Stimulated activated CD8-positive, alpha-beta memory T cell treated with anti-CD3 and anti-CD28 coated beads, Interleukin-7, amount 100 ng/mL, for 24 hours (primary cell): ENCODE measurements at regions not wholly inside any gene's neighbourhood (a gene's known extent, or its start where the extent isn't known, plus 50 kb on each side); places are given as distances from the start of the nearest gene placed in this dataset.

Experiments
- DNase-seq: peaks from one replicate; pipeline ENCODE4 v3.0.0-alpha.2; 2020; ENCODE audit warnings: low read depth

GRCh38 chr2:226620176-226620575 lies 179.4 kb downstream of the IRS1 start:
- DNase-seq = no peak

GRCh38 chr2:226619707-226620106 lies 179.9 kb downstream of the IRS1 start:
- DNase-seq = no peak

GRCh38 chr2:226618875-226619605 lies 180.6 kb downstream of the IRS1 start:
- DNase-seq = no peak

DNA sequence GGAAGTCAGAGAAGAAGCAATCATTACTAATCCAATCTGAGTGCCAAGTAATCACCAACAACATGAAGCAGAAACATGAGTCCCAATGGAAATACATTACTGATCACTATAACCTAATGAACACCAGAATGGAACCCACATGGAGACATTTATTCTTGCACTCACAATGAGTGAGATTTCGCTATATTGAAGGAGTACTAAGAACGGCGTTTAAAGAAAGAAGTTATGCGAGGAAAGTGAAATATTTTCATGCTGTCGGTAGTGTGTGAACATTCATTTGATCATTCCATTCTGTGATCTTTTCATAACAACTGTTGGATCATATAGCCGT lies 181.1 kb downstream of the IRS1 start:
- DNase-seq = no peak

DNA sequence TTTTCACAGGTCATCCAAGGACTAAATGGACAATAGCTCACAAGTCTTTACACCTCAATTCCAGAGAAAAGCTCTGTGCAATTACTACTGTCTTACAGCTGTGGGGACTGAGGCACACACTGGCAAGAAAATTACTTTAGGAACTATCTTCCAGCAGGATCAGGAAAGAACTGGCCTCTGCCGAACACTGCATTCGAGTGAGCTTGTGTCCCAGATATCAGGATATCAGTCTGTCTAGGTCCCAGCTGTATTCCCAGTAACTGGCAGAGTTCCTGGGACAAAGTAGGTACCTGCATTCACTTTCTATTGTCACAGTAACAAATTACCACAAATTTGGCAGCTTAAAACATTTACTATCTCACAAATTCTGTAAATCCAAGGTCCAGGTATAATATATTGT lies 183.7 kb downstream of the IRS1 start:
- no peak for DNase-seq

DNA sequence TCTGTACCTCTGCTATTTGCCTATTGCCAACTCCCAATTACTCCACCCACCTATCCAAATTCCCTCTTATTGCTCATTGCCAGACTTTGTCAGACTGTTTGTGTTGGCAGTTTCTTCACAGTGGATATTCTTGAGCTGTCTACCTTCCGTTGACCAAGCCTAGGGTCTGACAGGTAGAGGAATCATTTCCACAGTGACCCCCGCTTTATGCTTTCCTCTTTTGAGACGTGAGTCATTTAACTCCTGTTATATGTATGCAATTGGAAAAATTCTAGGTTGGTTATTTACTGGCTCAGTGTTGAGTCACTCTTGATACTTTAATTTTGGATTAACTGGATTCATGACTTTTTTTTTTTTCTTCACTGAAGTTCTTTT lies 187.7 kb downstream of the IRS1 start:
- no peak for DNase-seq

DNA sequence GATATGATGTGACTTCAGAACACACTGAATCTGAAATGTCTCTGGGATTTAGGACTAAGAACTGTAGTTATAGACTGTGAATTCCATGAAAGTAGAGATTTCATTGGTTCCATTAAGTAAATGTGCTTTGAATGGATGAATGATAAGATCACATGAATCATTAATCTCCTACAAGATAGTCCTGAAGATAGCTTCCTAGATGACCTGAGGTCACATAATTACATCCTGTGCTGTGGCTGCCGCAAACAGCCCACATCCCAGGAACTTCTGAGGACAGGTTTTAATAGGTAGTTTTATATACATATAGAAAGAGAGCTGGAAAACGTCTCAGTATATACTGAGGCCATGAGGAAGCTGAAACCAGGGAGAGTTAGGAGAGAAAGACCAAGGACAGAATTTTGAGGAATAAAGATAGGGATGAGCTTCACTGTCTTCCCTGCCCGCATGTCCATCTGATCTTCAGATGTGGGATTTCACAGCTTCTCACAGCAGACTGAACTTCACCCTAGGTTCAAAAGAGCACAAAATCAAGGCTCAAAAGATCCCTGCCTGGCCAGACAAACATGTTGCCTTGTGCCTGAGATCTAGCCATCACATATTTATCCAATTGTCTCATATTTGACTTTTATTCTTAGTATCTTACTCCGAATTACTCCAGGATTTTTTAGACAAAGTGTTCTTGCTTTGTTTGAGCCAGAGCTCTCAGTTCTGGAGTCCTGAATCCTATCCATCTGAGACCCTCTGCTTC lies 188.2 kb downstream of the IRS1 start:
- DNase-seq = no peak

DNA sequence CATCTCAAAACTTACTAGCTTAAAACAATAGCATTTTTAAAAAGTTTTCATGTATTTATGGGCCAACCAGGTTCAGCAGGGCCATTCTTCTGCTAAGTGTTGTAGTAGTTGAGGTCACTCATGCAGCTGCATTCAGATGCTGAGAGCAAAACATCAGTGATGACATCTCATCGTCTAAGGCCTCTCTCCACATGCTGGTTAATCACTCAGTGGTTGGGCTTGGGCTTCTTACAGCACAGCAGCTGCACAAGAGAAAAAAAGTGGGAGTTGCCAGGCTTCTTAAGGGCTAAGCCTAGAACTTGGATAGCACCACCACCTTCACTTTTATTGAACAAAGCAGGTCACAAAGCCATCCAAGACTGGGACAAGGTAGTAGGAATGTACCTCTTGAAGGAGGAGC lies 190.3 kb downstream of the IRS1 start:
- no peak for DNase-seq

GRCh38 chr2:226608451-226608850 lies 191.2 kb downstream of the IRS1 start:
- no peak for DNase-seq

GRCh38 chr2:226607379-226607778 lies 192.2 kb downstream of the IRS1 start:
- no peak for DNase-seq

DNA sequence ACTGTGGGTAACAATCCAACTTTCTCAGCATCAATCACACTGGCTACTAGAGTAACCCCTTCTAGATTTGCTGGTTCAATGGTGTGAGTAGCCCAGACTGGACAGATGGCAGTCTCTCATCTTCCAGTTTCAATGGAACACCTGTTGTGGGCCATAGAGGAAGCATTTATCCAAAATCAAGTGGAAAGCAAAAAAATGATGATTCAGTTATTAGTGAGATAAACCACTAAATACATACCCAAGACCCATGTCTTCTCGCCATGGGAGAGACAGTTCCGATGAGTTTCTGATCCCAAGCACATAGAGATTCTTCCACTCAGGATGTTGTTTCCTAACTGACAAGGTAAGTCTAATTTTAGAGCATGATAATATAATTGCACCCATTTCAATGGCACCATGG lies 194.0 kb downstream of the IRS1 start:
- no peak for DNase-seq

GRCh38 chr2:226603606-226604005 lies 196.0 kb downstream of the IRS1 start:
- DNase-seq = no peak

DNA sequence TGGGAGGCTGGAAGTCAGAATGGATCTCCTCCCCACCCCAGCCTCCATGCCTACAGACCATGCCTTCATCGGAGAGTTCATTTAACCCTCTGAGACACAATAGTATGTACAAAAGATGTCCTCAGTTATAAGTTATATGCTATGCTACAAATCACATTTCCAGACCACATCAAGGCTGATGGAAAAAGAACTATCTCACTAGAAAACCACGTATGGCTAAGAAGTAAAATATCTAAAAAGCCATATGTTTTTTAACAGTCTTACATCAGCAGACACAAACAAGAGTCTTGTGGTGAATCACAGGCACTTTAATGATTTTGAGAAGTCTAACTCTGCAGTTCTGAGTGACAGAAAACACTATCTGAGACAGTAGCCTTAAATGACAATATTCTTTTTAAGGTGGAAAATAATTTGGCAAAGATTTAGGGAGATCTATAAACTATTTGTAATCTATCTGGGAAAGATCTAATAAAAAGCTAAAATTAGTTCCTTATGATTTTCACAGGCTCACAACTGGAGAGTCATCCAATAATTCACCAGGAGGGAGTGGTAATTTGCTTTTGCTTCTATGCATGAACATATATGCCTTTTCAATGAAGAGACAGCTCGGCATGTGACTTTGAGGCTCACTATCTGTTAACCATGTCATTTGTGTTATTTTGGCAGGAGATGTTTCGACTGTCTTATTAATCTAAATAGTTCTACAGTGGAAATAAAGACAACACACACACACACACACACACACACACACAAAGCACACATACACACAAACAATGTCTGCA lies 197.5 kb downstream of the IRS1 start:
- no peak for DNase-seq

- DNase-seq = no peak
Observed at GRCh38 chr2:226600802-226601201, 198.8 kb downstream of the IRS1 start.

DNA sequence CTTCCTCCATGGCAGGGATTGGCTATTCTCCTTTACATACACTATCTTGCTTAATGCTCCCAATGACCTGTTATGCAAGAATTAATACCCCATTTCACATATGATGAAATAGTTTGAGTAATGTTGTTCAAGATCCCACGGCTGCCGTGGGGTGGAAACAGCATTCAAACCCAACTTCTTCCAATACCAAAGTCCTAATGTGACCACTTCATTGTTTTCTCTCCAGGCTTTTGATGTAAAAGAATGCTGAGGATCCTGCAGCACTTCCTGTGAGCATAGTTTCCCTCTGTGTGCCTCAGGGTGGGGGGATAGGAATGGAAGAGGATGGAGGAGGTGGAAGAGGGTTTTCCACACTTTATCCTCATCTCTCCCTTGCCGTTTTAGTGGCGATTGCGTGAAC lies 199.4 kb downstream of the IRS1 start:
- no peak for DNase-seq

- no peak for DNase-seq
Observed at GRCh38 chr2:226589043-226589442, 210.6 kb downstream of the IRS1 start.

GRCh38 chr2:226585130-226585561 lies 214.5 kb downstream of the IRS1 start:
- no peak for DNase-seq

GRCh38 chr2:226584518-226585055 lies 215.0 kb downstream of the IRS1 start:
- no peak for DNase-seq

- DNase-seq = no peak
Observed at GRCh38 chr2:226583715-226584114, 215.9 kb downstream of the IRS1 start.

DNA sequence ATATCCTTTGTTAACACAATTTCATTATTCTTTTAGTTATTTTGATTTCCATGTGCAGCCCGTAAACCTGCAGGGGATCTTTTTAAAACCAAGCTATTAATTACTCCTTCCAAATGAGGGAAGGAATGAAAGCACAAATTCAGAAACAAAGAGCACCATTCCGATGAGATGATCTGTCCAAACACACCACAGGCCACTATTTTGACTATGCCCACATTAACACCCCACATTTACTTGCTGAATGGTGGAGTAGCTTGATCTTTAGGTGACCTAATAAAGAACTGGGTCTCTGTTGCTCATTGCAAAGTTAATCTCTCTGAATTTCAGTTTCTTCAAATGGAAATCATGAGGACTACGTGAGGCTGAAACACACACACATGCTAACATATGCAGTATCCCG lies 218.0 kb downstream of the IRS1 start:
- DNase-seq = no peak

DNA sequence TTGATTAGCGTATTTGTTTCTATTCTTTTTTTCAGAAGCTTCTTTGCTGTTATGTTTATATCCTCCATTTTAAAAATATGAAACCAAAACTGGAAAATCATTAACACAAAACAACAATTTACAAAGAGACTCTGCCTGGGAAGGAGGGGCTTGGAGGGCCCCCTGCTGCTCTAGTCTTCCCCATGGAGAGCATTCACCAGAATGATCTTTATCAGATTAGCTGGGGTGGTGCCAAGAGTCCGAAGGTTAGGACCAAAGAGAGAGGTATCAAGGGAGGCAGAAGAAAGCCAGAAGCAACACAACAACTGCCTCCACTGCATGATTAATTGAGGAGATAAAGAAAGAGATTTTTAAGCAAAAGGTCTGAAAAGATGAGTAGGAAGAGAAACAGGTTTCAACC lies 218.6 kb downstream of the IRS1 start:
- no peak for DNase-seq

DNA sequence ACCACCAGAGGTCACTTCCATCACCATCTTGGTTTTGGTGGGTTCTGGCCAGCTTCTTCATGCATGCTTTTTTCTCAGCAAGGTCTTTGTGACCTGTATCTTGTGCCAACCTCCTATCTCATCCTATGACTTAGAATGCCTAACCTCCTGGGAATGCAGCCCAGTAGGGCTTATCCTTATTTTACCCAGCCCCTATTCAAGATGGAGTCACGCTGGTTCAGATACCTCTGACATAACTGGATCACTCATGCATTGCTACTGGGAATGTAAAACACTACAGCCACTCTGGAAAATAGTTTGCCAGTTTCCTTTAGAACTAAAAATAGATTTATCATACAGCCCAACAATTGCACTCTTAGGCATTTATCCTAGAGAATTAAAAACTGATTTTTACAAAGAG lies 219.2 kb downstream of the IRS1 start:
- no peak for DNase-seq

GRCh38 chr2:226579519-226579918 lies 220.1 kb downstream of the IRS1 start:
- DNase-seq = no peak
